Neural cell (in vitro differentiated cells): ENCODE measurements at regions not wholly inside any gene's neighbourhood (a gene's known extent, or its start where the extent isn't known, plus 50 kb on each side); places are given as distances from the start of the nearest gene placed in this dataset.

ENCODE experiments used
- H2AFZ ChIP-seq: fragments of 200-600, 300-800 bp; sonication (generic), shearing (Covaris generic); 2 replicates; pipeline ENCODE4 v1.6.0; 2014; ENCODE audit warnings: low read depth, mild to moderate bottlenecking, antibody characterized with exemption, low read length, moderate library complexity
- H3F3A ChIP-seq: fragments of 200-600 bp; shearing (Covaris generic); 2 replicates; pipeline ENCODE4 v1.6.1; 2016; ENCODE audit warnings: mild to moderate bottlenecking, moderate library complexity, mixed read lengths, antibody characterized with exemption, low read length; ENCODE audit not compliant: insufficient read depth, poor library complexity, severe bottlenecking
- H3K27ac ChIP-seq: fragments of 200-600, 300-800 bp; sonication (generic), shearing (Covaris generic); 2 replicates; pipeline ENCODE4 v1.5.1; 2014; ENCODE audit warnings: mild to moderate bottlenecking, low read length, moderate library complexity
- H3K27me3 ChIP-seq: fragments of 300-800, 200-600 bp; sonication (generic), shearing (Covaris generic); 2 replicates; pipeline ENCODE4 v1.6.0; 2014; ENCODE audit warnings: mild to moderate bottlenecking, low read depth, low read length, moderate library complexity; ENCODE audit not compliant: insufficient read depth
- H3K36me3 ChIP-seq: fragments of 300-800, 200-600 bp; sonication (generic), shearing (Covaris generic); 2 replicates; pipeline ENCODE4 v1.5.1; 2014; ENCODE audit warnings: mild to moderate bottlenecking, antibody characterized with exemption, low read length, moderate library complexity; ENCODE audit not compliant: insufficient read depth
- H3K4me2 ChIP-seq: fragments of 300-800, 200-600 bp; sonication (generic), shearing (Covaris generic); 2 replicates; pipeline ENCODE4 v1.6.0; 2014; ENCODE audit warnings: mild to moderate bottlenecking, low read length
- H3K4me3 ChIP-seq: fragments of 300-800, 200-600 bp; sonication (generic), shearing (Covaris generic); 2 replicates; pipeline ENCODE4 v1.5.1; 2014; ENCODE audit warnings: mild to moderate bottlenecking, low read length, moderate library complexity
- H3K79me2 ChIP-seq: fragments of 200-600 bp; shearing (Covaris generic); replicated peaks from 2 replicates; pipeline ENCODE4 v1.6.0; 2014; ENCODE audit warnings: mild to moderate bottlenecking, low read length, moderate library complexity; ENCODE audit not compliant: insufficient read depth
- H3K9ac ChIP-seq: fragments of 300-800, 200-600 bp; sonication (generic), shearing (Covaris generic); 2 replicates; pipeline ENCODE4 v1.6.1; 2016; ENCODE audit warnings: mild to moderate bottlenecking, low read length, mixed read lengths
- H3K9me2 ChIP-seq: fragments of 200-600 bp; shearing (Covaris generic); 2 replicates; pipeline ENCODE4 v1.6.1; 2016; ENCODE audit warnings: mild to moderate bottlenecking, low read length, mixed read lengths; ENCODE audit not compliant: insufficient read depth
- H3K9me3 ChIP-seq: fragments of 200-600, 300-800 bp; sonication (generic), shearing (Covaris generic); 2 replicates; pipeline ENCODE4 v1.6.1; 2016; ENCODE audit warnings: mild to moderate bottlenecking, mixed run types, low read length, moderate library complexity, mixed read lengths
- H4K20me1 ChIP-seq: fragments of 200-600 bp; shearing (Covaris generic); 2 replicates; pipeline ENCODE4 v1.6.1; 2016; ENCODE audit warnings: mild to moderate bottlenecking, mixed run types; ENCODE audit not compliant: insufficient read depth
- CTCF ChIP-seq: fragments of 450-650 bp; IDR thresholded peaks from 2 replicates; pipeline ENCODE4 v1.5.1; 2014; ENCODE audit warnings: antibody characterized with exemption, mild to moderate bottlenecking, moderate library complexity; ENCODE audit not compliant: poor library complexity, severe bottlenecking
- EP300 ChIP-seq: fragments of 450-650 bp; conservative IDR thresholded peaks from 2 replicates; pipeline ENCODE4 v1.6.1; 2014; ENCODE audit warnings: antibody characterized with exemption, mild to moderate bottlenecking, moderate library complexity; ENCODE audit not compliant: poor library complexity, severe bottlenecking
- EZH2 ChIP-seq: fragments of 200-600, 300-800 bp; shearing (Covaris generic), sonication (generic); IDR thresholded peaks from 2 replicates; pipeline ENCODE4 v1.6.1; 2014; ENCODE audit warnings: antibody characterized with exemption, low read length, borderline replicate concordance, mild to moderate bottlenecking; ENCODE audit not compliant: insufficient read depth, poor library complexity, severe bottlenecking
- MXI1 ChIP-seq: fragments of 450-650 bp; conservative IDR thresholded peaks from 2 replicates; pipeline ENCODE4 v1.6.1; 2014; ENCODE audit warnings: antibody characterized with exemption, mild to moderate bottlenecking; ENCODE audit not compliant: poor library complexity, severe bottlenecking
- POLR2AphosphoS5 ChIP-seq: IDR thresholded peaks from 2 replicates; pipeline ENCODE4 v1.6.1; 2012
- RAD21 ChIP-seq: fragments of 450-650 bp; conservative IDR thresholded peaks from 2 replicates; pipeline ENCODE4 v1.6.1; 2014; ENCODE audit warnings: antibody characterized with exemption, mild to moderate bottlenecking, moderate library complexity
- SMC3 ChIP-seq: fragments of 450-650 bp; conservative IDR thresholded peaks from 2 replicates; pipeline ENCODE4 v1.6.1; 2014; ENCODE audit warnings: antibody characterized with exemption, mild to moderate bottlenecking, moderate library complexity; ENCODE audit not compliant: poor library complexity
- TAF1 ChIP-seq: IDR thresholded peaks from 2 replicates; pipeline ENCODE4 v1.6.1; 2012; ENCODE audit warnings: low read depth
- TF ChIP-seq, protein P1 (sequence below): IDR thresholded peaks from 2 replicates; pipeline ENCODE4 v1.6.1; 2012; ENCODE audit warnings: borderline replicate concordance

GRCh38 chr9:129451089-129451656 is 169.7 kb downstream of the C9orf50 start:
- no peak overlapping the region for H3K4me3 ChIP-seq
- no peaks in the 10 kb centered on the region for H3K9me3 ChIP-seq
- H2AFZ ChIP-seq, result no peak overlapping the region
- H3K27me3 ChIP-seq, result no peaks in the 10 kb centered on the region
- no peaks in the 10 kb centered on the region for H3K9me2 ChIP-seq
- no peak overlapping the region for H3K4me2 ChIP-seq
- no peak overlapping the region for H3K9ac ChIP-seq
- H3K27ac ChIP-seq, result no peak overlapping the region
- no peaks in the 10 kb centered on the region for H3K79me2 ChIP-seq
- H4K20me1 ChIP-seq, result no peaks in the 10 kb centered on the region
- no peak for TF ChIP-seq POLR2AphosphoS5
- TF ChIP-seq SMC3, result no peak
- TF ChIP-seq, protein P1, sequence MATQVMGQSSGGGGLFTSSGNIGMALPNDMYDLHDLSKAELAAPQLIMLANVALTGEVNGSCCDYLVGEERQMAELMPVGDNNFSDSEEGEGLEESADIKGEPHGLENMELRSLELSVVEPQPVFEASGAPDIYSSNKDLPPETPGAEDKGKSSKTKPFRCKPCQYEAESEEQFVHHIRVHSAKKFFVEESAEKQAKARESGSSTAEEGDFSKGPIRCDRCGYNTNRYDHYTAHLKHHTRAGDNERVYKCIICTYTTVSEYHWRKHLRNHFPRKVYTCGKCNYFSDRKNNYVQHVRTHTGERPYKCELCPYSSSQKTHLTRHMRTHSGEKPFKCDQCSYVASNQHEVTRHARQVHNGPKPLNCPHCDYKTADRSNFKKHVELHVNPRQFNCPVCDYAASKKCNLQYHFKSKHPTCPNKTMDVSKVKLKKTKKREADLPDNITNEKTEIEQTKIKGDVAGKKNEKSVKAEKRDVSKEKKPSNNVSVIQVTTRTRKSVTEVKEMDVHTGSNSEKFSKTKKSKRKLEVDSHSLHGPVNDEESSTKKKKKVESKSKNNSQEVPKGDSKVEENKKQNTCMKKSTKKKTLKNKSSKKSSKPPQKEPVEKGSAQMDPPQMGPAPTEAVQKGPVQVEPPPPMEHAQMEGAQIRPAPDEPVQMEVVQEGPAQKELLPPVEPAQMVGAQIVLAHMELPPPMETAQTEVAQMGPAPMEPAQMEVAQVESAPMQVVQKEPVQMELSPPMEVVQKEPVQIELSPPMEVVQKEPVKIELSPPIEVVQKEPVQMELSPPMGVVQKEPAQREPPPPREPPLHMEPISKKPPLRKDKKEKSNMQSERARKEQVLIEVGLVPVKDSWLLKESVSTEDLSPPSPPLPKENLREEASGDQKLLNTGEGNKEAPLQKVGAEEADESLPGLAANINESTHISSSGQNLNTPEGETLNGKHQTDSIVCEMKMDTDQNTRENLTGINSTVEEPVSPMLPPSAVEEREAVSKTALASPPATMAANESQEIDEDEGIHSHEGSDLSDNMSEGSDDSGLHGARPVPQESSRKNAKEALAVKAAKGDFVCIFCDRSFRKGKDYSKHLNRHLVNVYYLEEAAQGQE, result no peak
- TF ChIP-seq TAF1, result no peak
- no peak for TF ChIP-seq EZH2
- TF ChIP-seq EP300, result no peak
- no peak for TF ChIP-seq CTCF
- no peak for TF ChIP-seq RAD21
- no peak for TF ChIP-seq MXI1
- no peaks in the 10 kb centered on the region for H3F3A ChIP-seq
- no peaks in the 10 kb centered on the region for H3K36me3 ChIP-seq

DNA sequence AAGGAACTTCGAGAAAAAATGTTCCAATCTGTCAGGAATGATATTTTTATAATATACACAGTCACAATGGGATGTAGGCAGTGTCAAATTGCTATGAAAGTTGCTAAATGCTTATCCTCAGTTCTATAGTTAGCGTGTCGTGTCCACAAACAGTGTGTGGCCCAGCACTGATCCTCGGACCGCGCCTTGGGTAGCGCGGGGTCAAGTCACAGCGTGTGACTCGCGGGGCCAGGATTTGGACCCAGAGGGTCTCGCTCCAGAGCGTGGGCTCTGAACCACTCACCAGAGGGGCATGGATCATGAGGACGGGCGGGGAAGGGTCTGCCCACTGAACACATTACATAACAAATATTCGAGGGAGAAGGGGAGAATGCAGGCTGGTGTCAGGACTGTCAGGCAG is 171.8 kb downstream of the C9orf50 start:
- no peak overlapping the region for H3K27ac ChIP-seq
- H3K4me3 ChIP-seq, result no peak overlapping the region
- no peaks in the 10 kb centered on the region for H3K36me3 ChIP-seq
- no peaks in the 10 kb centered on the region for H3K79me2 ChIP-seq
- no peak overlapping the region for H2AFZ ChIP-seq
- H3K9me2 ChIP-seq, result no peaks in the 10 kb centered on the region
- no peaks in the 10 kb centered on the region for H3K9me3 ChIP-seq
- H3F3A ChIP-seq, result no peaks in the 10 kb centered on the region
- no peak overlapping the region for H3K4me2 ChIP-seq
- H3K27me3 ChIP-seq, result no peaks in the 10 kb centered on the region
- H4K20me1 ChIP-seq, result no peaks in the 10 kb centered on the region
- no peak overlapping the region for H3K9ac ChIP-seq
- TF ChIP-seq EZH2, result no peak
- TF ChIP-seq SMC3, result no peak
- TF ChIP-seq POLR2AphosphoS5, result no peak
- TF ChIP-seq MXI1, result no peak
- no peak for TF ChIP-seq CTCF
- TF ChIP-seq, protein P1, result no peak
- no peak for TF ChIP-seq RAD21
- TF ChIP-seq TAF1, result no peak
- no peak for TF ChIP-seq EP300
